RPMI8226 (cell line): ENCODE measurements at regions not wholly inside any gene's neighbourhood (a gene's known extent, or its start where the extent isn't known, plus 50 kb on each side); places are given as distances from the start of the nearest gene placed in this dataset.
"Not testable (repeated sequence)": the region's sequence is repeated elsewhere in the genome, so short reads cannot be mapped to it uniquely, and the experiment has no call there.

Experiments used
- DNase-seq: peaks from one replicate; pipeline ENCODE4 v3.0.0-alpha.2; 2015

DNA sequence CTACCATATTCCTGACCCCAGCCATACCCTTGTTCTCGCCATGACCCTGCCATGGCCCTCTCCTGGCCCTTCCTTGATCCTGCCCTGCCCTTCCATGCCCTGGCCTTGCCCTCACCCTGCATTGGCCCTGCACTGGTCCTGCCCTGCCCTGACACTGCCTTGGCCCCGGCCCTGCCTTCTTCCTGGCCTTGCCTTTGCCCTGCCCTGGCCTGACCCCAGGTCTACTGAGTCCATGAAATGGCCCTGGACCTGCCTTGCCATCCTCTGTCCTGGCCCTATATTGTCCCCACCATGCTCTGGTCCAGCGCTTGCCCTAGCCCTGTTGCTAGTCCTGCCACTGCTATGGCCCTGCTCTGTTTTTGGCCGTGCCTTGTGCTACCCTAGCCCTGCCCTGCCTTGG, 536.1 kb downstream of the FOXD4L6 start:
- not testable (repeated sequence) for DNase-seq

DNA sequence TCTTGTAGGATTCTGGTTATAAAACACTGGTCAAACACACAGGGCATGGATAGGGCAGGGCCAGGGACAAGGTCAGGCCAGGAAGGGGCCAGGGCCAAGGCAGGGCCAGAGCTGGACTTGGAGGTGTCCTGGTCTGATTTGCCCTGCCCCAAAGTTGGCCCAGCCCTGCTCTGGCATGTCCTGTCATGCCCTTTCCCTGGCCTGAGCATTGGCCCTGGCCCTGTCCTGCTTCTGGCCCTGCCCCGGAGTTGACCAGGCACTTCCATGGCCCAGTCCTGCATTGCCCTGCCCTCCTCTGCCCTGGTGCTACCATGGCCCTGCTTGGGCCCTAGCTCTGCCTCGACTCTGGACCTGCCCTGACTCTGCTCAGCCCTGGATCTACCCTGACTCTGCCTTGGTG, 536.6 kb downstream of the FOXD4L6 start:
- not testable (repeated sequence) for DNase-seq

DNA sequence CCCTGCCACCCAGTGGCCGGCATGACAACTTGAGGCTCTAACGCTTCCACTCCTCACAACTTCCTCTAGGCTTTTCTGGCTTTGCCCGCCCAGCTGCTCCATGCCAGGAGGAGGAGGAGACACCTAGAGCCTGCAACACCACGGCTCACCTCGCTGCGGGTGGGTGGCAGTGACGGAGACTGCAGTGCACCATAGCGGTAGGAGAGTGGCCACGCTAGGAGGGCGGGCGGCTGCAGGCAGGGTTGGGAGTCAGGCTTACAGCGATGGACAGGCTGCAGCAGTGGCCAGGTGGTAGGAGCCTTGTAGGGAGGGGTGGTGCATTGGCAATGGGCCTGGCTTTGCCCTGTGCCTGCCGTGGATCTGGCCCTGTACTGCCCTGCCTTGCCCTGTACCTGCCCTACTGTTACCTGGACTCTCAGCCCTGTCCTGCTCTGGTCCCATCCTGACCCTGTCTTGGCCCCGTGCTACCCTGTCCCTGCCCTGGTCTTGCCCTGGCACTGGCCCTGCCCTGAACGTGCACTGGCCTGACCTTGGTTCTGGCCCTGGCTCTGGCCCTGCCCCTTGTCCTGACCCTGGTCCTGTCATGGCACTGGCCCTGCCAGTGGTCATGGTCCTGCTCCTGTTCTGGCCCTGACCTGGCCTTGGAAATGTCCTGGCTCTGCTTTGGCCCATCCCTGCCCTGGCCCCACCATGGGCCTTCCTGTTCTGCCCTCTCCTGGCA, 540.8 kb downstream of the FOXD4L6 start:
- not testable (repeated sequence) for DNase-seq

DNA sequence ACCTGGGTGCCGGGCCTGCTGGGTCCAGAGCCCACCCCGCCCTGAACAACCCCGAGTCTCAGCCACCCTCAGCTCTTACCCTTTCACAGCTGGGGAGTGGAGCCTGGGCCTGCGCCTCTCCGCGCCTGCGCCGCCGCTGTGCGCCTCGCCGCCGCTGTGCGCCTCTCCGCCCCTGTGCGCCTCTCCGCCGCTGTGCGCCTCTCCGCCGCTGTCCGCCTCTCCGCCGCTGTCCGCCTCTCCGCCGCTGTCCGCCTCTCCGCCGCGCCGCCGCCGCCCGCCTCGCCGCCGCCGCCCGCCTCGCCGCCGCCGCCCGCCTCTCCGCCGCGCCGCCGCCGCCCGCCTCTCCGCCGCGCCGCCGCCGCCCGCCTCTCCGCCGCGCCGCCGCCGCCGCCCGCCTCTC, 544.4 kb downstream of the FOXD4L6 start:
- DNase-seq = not testable (repeated sequence)

DNA sequence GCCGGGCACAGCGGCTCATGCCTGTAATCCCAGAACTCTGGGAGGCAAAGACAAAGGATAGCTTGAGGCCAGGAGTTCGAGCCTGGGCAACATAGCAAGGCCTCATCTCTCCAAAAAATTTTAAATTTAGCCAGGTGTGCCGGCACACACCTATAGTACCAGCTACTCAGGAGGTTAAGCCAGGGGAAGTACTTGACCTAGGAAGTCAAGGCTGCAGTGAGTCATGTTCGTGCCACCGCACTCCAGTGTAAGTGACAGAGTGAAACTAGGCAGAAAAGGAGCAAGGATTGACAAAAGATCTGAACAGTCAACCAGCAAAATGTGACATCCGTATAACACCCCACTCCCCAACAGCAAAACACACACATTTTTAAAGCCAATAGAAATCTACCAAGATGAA, 545.3 kb downstream of the FOXD4L6 start:
- not testable (repeated sequence) for DNase-seq

DNA sequence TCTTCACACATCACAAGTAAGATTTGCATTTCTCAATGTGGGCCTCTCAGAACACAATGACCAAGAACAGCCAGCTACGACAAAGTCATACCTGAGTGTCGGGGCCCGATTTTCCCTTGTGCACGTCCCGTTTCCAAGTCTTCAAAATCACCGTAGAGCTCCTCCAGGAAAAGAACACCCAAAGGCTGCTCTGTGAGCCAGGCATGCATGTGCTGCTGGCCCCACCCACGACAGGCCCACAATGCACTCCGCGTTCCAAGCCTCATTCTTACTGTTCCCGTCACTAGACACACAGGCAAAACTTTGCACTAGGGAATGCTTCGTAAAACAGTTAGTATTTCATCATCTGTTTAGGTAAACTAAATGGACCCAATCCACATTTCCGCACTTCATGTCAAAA, 549.6 kb downstream of the FOXD4L6 start:
- DNase-seq = peak; percentile 0
